ENCODE measurements at regions not wholly inside any gene's neighbourhood (a gene's known extent, or its start where the extent isn't known, plus 50 kb on each side); places are given as distances from the start of the nearest gene placed in this dataset.

- DNase-seq, result no peak
These were observed 337.4 kb upstream of the LYPLAL1 start for GRCh38 chr1:218836264-218836663.

GRCh38 chr1:218837051-218837450 lies 336.6 kb upstream of the LYPLAL1 start:
- DNase-seq, result no peak

DNA sequence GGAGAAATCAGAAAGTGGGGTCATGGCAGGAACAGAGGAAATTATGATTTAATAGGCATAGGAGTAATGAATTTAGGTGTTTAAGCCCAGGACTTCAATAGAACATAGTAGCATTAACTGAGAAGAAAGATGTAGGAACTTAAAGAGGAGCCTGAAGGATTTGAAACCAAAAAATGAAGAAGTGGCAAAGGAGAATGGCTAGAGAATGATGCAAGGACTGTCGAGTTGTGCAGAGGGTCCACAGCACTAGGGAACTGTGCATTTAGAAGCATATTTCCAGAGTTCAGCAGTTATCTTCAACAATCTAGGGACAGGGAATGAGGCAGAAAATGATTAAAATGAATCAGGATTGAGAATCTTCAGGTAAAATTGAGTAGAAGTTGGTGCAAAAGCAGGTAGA lies 328.1 kb upstream of the LYPLAL1 start:
- no peak for DNase-seq

- DNase-seq, result no peak
These were observed 327.5 kb upstream of the LYPLAL1 start for GRCh38 chr1:218846181-218846580.

DNA sequence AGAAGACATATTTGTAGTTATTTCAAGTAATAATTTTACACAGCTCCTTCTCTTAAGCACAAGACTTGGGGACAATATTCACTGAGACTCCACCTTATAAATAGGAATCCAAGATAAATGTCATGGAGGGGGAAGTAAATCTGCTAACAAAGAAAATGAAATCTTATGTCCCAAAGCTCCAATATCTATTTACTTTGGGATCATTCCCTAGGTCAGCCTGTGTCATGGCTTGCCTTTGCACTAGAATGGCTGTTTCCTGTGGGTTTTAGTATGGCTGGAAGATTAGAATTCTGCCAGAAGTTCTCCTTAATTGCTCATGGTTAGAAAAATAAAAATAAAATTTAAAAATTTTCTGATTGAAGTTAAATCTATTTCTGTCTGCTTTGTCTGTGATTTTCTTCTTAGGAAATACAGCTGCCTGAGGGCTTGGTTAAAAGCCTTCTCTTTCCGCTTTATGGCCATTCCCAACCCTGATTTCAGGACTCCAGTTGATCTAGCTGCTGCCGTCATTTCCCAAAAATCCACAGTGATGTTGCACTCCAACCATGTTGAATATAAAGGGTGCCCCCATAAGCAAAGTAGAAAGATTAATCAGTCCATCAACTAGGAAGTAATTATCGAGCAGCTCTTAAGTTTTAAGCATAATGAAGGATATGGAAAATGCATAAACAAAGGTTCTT lies 326.4 kb upstream of the LYPLAL1 start:
- no peak for DNase-seq

DNA sequence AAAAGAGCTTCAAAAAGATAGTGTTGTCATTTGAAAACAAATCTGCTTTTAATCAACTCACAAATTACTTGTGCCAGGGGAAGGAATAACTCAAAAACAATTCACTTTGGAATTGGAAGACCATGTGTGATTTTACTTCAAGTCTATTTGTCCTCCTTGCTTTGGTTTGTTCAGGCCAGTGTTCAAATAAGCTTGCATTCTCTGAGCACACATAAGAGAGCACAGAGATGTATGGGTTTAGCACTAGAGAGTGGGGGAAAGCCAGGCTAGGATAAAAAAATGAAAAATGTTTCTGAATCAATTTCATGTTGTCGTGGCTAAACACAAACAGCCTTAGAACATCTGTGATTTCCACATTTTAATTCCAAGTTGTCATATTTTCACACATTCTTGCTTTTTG lies 325.7 kb upstream of the LYPLAL1 start:
- no peak for DNase-seq

DNA sequence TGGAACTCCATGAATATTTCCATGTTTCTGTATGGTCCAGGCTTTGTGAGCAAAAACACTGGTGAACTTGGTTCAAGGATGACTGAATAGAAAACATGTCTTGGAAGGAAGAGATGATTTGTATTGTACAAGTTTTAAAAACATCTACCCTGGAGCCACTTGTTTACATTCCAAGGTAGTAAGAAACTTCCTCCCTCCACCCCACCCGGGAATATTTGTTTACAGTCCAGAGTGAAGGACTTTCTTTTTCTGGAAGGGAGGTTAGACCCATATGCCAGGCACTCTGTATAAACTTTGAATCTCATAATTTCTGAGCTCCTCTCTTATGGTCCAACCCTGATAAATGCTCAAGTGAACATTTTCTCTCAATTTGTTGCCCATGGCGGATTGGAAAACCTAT lies 323.3 kb upstream of the LYPLAL1 start:
- DNase-seq, result no peak

GRCh38 chr1:218851586-218851985 lies 322.1 kb upstream of the LYPLAL1 start:
- no peak for DNase-seq

GRCh38 chr1:218852527-218852926 lies 321.2 kb upstream of the LYPLAL1 start:
- DNase-seq, result no peak

DNA sequence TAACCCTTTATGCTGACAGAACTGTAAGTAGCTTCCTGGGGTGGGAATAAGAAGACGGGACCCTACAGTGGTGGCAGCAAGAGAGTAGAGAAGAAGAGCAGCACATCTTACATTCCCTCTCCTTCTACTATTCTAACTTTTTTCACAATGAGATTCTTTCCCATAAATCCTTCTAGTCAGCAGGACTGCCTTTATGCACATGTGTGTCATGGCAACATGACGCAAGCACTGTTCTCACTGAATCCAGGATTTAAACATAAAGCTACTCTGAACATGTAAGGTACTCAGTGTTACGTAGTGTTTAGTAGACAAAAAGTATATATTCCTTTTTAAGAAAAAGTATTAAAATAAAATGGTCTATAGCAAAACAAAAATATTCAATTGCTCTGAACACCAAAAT lies 309.7 kb upstream of the LYPLAL1 start:
- DNase-seq, result no peak

GRCh38 chr1:218865591-218865990 lies 308.1 kb upstream of the LYPLAL1 start:
- no peak for DNase-seq

DNA sequence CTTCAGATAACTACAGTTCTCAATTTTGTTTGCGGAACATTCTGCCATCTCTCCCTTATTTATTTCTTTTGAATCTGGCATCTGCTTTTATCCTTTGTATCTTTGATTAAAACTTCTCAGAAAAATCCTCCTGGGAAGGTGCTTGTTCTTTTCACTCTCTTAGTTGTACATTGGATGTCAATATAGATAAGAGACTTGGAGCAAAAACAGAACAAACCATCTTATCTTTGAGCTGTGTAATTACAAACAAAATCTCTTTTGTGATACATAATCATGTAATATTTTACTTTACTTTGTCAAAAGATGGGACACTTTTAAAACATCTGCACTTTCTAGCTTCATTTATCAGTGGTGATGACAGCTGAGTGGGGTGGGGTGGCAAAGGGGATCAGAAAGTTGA lies 307.2 kb upstream of the LYPLAL1 start:
- no peak for DNase-seq

GRCh38 chr1:218867066-218867465 lies 306.6 kb upstream of the LYPLAL1 start:
- no peak for DNase-seq

DNA sequence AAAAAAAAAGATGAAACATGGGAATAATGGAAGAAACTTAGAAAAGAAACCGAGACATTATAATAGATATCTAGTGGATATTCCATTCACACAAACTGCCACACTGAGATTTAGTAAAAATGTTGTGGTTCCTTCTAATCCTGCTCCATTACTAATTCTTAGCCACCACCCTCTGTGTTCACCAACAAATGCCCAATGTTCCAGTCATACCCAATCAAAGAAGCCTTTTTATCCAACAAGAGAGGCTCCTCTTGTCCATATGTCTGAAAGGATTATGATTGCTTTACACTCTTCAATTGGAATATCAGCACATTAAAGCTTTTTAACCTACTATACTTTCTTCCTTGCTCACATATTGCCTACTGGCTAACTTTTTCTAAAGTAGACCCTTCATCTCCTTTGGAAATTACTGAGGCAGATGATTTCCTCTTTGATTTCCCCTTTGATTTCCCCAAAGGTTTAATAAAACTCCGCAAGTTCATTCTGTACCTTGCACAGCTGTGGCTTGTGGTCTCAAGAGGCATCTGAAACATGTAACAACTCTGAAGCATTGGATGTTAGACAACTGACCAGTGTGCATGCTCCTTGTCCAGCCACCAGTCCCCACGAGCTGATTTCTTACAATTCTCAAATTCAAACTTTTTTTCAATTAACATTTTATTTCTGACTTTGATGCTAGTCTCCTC lies 305.6 kb upstream of the LYPLAL1 start:
- no peak for DNase-seq

DNA sequence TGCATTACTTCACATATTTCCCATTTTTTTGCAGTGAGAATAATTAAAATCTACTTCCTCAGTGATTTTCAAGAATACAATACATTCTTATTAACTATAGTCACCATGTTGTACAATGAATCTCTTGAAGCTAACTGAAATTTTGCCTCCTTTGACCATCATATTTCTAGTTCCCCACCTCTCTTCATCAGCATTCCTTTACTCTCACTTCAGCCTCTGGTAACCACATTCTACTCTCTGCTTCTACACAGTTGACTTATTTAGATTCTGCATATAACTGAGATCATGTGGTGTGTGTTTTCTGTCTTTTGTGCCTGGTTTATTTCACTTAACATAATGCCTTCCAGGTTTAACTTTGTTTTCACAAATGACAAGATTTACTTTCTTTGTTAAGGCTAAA lies 304.4 kb upstream of the LYPLAL1 start:
- no peak for DNase-seq

DNA sequence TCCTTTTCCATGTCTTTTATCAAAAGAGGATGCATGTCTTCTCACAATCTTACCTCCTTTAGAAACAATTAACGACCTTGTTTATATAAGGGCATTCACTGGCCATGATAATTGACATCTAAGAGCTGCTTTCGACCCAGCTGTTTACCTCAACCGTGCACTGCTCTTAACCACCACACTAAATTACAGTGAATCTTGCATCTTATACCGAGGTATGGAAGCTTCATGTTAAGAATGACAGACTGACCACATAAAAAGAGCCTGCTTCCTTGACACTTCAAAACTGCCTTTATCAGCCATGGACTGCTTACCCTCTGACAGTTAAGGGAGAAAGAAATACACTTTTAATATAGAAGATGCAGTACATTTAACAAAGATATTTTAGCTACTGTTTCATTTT lies 301.7 kb upstream of the LYPLAL1 start:
- DNase-seq, result no peak

- no peak for DNase-seq
These were observed 300.8 kb upstream of the LYPLAL1 start for GRCh38 chr1:218872928-218873327.

DNA sequence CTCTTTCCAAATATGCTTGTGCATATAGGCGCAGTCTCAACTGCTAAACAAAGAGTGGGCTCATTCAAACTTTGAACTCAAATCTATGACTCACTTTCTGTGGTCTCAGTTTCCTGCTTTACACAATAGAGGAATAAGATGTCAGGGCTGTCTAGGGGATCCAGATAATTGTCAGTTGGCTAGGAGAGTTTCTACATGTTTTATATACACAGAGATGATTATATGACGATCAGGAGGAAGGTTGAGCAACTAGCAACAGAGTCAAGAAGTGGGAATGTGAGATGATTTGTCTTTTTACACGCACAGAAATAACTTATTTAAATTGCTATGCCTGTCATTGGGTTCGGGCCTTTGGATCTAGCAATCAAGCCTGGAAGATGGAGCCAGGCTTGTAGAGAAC lies 299.4 kb upstream of the LYPLAL1 start:
- no peak for DNase-seq

DNA sequence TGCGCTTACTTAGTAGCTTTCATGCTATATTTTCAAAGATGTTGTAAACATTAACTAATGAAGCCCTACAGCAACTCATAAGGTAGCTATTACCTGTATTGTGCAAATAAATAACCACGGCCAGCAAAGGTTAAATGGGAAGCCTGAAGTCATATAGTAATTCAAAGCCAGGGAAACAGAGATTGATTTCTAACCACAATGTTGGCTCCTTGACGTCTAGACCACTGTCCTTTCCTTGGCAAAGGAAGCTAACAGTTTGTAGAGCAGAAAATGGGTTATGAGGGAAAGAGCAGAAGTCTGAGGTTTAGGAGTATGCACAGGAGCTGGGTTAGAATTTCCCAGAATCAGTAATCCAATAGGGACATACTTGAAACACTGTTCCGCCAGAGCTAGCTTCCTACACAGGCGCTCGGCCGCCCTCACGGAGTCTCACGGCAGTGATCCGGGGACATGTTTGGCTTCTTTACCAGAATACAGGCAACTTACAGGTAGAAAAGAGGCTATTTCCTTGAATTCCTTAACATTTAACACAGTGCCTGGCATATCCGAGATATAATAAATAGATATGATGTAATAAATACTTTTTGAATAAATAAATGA lies 298.8 kb upstream of the LYPLAL1 start:
- no peak for DNase-seq

- DNase-seq, result no peak
These were observed 295.3 kb upstream of the LYPLAL1 start for GRCh38 chr1:218878369-218878768.

DNA sequence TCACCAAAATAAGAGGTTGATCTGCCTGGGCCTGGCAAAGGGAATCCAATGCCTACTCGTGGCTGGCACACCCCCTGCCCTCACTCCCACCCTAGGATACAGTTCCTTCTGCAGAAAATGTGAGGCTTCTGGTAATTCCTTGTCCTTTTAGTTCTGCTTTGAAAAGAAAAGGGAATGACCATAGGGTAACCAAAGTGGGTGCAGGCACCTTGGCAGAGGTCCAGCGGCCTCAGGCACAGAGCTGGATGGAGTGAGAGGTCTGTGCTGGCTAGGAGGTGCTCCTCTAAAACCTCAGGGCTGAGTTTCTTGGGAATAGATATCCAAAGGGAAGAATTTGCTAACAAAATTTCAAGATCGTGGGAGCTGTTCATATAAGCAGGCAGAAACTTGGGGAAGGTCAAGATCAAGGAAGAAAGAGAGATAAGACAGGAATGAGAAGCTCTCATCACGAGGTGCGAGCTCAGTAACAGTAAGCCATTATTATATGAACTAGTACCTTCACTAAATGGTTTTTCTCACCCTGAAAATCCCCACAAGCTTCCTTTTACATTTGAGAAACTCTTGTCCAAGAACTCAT lies 293.1 kb upstream of the LYPLAL1 start:
- DNase-seq, result no peak

- no peak for DNase-seq
These were observed 291.2 kb upstream of the LYPLAL1 start for GRCh38 chr1:218882454-218882853.

GRCh38 chr1:218886101-218886871 lies 287.4 kb upstream of the LYPLAL1 start:
- DNase-seq, result no peak

All from DMS79 (cell line).